Mesenchymal stem cell (in vitro differentiated cells and primary cell): ENCODE measurements at regions not wholly inside any gene's neighbourhood (a gene's known extent, or its start where the extent isn't known, plus 50 kb on each side); places are given as distances from the start of the nearest gene placed in this dataset.
"Not testable (repeated sequence)": the region's sequence is repeated elsewhere in the genome, so short reads cannot be mapped to it uniquely, and the experiment has no call there.

Experiments used
- DNase-seq: peaks from one replicate; pipeline ENCODE4 v3.0.0-alpha.2; 2013
- H2AFZ ChIP-seq: one replicate; pipeline ENCODE4 v1.6.1; 2013; ENCODE audit warnings: low read depth, mild to moderate bottlenecking, control low read depth, inconsistent platforms, low read length, moderate library complexity
- H2AK5ac ChIP-seq: 2 replicates; pipeline ENCODE4 v1.6.1; 2013; ENCODE audit warnings: low read length, moderate library complexity, mild to moderate bottlenecking, inconsistent platforms; ENCODE audit not compliant: severe bottlenecking
- H2BK120ac ChIP-seq: one replicate; pipeline ENCODE4 v1.6.1; 2013; ENCODE audit warnings: low read depth, mild to moderate bottlenecking, inconsistent platforms, low read length, moderate library complexity
- H2BK12ac ChIP-seq, 2 experiments: one replicate each; pipeline ENCODE4 v1.6.1; 2013; ENCODE audit warnings: inconsistent platforms in 2 of 2, low read length in 2 of 2, mild to moderate bottlenecking in 2 of 2, moderate library complexity in 2 of 2, control low read depth in 1 of 2
- H2BK15ac ChIP-seq: one replicate; pipeline ENCODE4 v1.6.1; 2013; ENCODE audit warnings: mild to moderate bottlenecking, low read depth, inconsistent platforms; ENCODE audit not compliant: poor library complexity, severe bottlenecking
- H2BK5ac ChIP-seq: 2 replicates; pipeline ENCODE4 v1.6.1; 2013; ENCODE audit warnings: low read depth, mild to moderate bottlenecking, low read length, control low read depth, inconsistent platforms; ENCODE audit not compliant: poor library complexity, severe bottlenecking
- H3K14ac ChIP-seq, 2 experiments: one replicate each; pipeline ENCODE4 v1.6.1; 2013; ENCODE audit warnings: inconsistent platforms in 2 of 2, low read length in 2 of 2, control low read depth in 1 of 2, mild to moderate bottlenecking in 1 of 2, moderate library complexity in 1 of 2
- H3K18ac ChIP-seq, 2 experiments: one replicate each; pipeline ENCODE4 v1.6.1; 2013; ENCODE audit warnings: inconsistent platforms in 2 of 2, low read length in 2 of 2, control low read depth in 1 of 2, low read depth in 1 of 2, mild to moderate bottlenecking in 1 of 2
- H3K23ac ChIP-seq, 2 experiments: one replicate each; pipeline ENCODE4 v1.6.1; 2013; ENCODE audit warnings: inconsistent platforms in 2 of 2, low read length in 2 of 2, mild to moderate bottlenecking in 2 of 2, moderate library complexity in 2 of 2, control low read depth in 1 of 2
- H3K27ac ChIP-seq: 2 replicates; pipeline ENCODE4 v1.5.1; 2013; ENCODE audit warnings: mild to moderate bottlenecking, moderate library complexity, low read length, control low read depth, inconsistent platforms; ENCODE audit not compliant: poor library complexity, severe bottlenecking
- H3K27me3 ChIP-seq, 2 experiments: 2 replicates each; pipeline versions ENCODE4 v1.6.1 to v1.7.0; 2013; ENCODE audit warnings: low read length in 2 of 2, mild to moderate bottlenecking in 2 of 2, moderate library complexity in 2 of 2, control low read depth in 1 of 2, inconsistent platforms in 1 of 2; ENCODE audit not compliant: control insufficient read depth in 1 of 2, insufficient read depth in 1 of 2
- H3K36me3 ChIP-seq, 2 experiments: 2 replicates each; pipeline versions ENCODE4 v1.6.1 to v1.7.0; 2013; ENCODE audit warnings: low read length in 2 of 2, control low read depth in 1 of 2, inconsistent platforms in 1 of 2, low read depth in 1 of 2, mild to moderate bottlenecking in 1 of 2; ENCODE audit not compliant: insufficient read depth in 2 of 2, control insufficient read depth in 1 of 2
- H3K4ac ChIP-seq, 2 experiments: one replicate each; pipeline ENCODE4 v1.6.1; 2013; ENCODE audit warnings: inconsistent platforms in 2 of 2, low read length in 2 of 2, mild to moderate bottlenecking in 2 of 2, moderate library complexity in 2 of 2, control low read depth in 1 of 2, low read depth in 1 of 2
- H3K4me1 ChIP-seq: 2 replicates; pipeline ENCODE4 v1.6.1; 2013; ENCODE audit warnings: low read depth, low read length, control low read depth; ENCODE audit not compliant: control insufficient read depth, insufficient read depth
- H3K4me2 ChIP-seq: 2 replicates; pipeline ENCODE4 v1.6.1; 2013; ENCODE audit warnings: low read length, mild to moderate bottlenecking, inconsistent platforms; ENCODE audit not compliant: poor library complexity, severe bottlenecking
- H3K4me3 ChIP-seq, 2 experiments: 2 replicates each; pipeline versions ENCODE4 v1.5.1 to v1.7.0; 2013; ENCODE audit warnings: low read length in 2 of 2, mild to moderate bottlenecking in 2 of 2, control low read depth in 1 of 2, low read depth in 1 of 2; ENCODE audit not compliant: insufficient read depth in 1 of 2
- H3K79me1 ChIP-seq: replicated peaks from 2 replicates; pipeline ENCODE4 v1.6.1; 2013; ENCODE audit warnings: mild to moderate bottlenecking, control low read depth, low read length, inconsistent platforms; ENCODE audit not compliant: poor library complexity, severe bottlenecking
- H3K9ac ChIP-seq: 2 replicates; pipeline ENCODE4 v1.7.0; 2013; ENCODE audit warnings: mild to moderate bottlenecking, low read length, moderate library complexity
- H3K9me3 ChIP-seq: 2 replicates; pipeline ENCODE4 v1.7.0; 2013; ENCODE audit warnings: mild to moderate bottlenecking, low read length; ENCODE audit not compliant: control insufficient read depth
- H4K8ac ChIP-seq: one replicate; pipeline ENCODE4 v1.6.1; 2013; ENCODE audit warnings: inconsistent platforms, mild to moderate bottlenecking, low read length, moderate library complexity
- H4K91ac ChIP-seq: one replicate; pipeline ENCODE4 v1.6.1; 2013; ENCODE audit warnings: mild to moderate bottlenecking, low read length, inconsistent platforms
- WGBS: methylation state at CpG from one replicate; pipeline ENCODE4 v1.1.7; 2013; ENCODE audit warnings: mixed read lengths; 5-methylcytosine and 5-hydroxymethylcytosine counted together

DNA sequence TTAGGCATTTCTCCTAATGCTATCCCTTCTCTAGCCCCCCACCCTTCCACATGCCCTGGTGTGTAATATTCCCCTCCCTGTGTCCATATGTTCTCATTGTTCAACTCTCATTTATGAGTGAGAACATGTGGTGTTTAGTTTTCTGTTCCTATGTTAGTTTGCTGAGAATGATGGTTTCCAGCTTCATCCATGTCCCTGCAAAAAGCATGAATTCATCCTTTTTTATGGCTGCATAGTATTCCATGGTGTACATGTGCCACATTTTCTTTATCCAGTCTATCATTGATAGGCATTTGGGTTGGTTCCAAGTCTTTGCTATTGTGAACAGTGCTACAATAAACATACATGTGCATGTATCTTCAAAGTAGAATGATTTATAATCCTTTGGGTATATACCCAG, 161.0 kb upstream of the ZNF644 start:
- H3K27me3 ChIP-seq, H3K36me3 ChIP-seq, H2BK120ac ChIP-seq, H2AFZ ChIP-seq, H3K79me1 ChIP-seq, H3K9me3 ChIP-seq, H4K91ac ChIP-seq, H4K8ac ChIP-seq, H3K9ac ChIP-seq, H3K4me2 ChIP-seq, H3K27ac ChIP-seq, DNase-seq, H3K4ac ChIP-seq, H2BK12ac ChIP-seq, H2AK5ac ChIP-seq, H3K4me3 ChIP-seq, H3K4me1 ChIP-seq, H3K18ac ChIP-seq, H3K14ac ChIP-seq, H2BK5ac ChIP-seq, H3K23ac ChIP-seq, H2BK15ac ChIP-seq: not testable (repeated sequence)

DNA sequence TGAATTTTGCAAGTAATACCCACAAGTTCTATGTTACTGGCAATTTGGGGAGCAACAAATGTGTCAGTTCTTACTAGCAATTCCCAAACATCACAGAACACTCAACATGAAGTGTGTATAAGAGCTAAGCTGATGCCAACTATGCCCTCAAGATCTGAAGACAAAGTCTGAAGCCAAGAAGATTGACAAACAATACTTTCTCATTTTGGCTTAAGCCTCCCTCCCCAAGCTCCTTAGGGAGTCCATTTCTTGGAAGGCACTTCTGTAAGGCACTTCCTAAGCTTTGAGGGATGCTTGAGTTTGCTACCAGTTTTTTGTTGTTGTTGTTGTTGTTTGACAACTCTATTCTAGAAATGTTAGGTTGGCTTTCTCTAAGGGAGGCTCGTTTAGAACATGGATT, 154.4 kb upstream of the ZNF644 start:
- DNase-seq = no peak
- no peak overlapping the region for H4K8ac ChIP-seq
- no peak overlapping the region for H3K4me3 ChIP-seq
- H3K27ac ChIP-seq = no peak overlapping the region
- no peak overlapping the region for H3K4ac ChIP-seq
- no peak overlapping the region for H3K14ac ChIP-seq
- no peak overlapping the region for H2AFZ ChIP-seq
- H3K23ac ChIP-seq = no peak overlapping the region
- no peak overlapping the region for H2BK120ac ChIP-seq
- no peak overlapping the region for H3K18ac ChIP-seq
- H2AK5ac ChIP-seq = no peak overlapping the region
- no CpG with 5 or more reads among the region's 1 CpG for WGBS
- H3K27me3 ChIP-seq = peaks cover 14 to 54% of the 10 kb centered on the region in 2 experiments
- no peak overlapping the region for H4K91ac ChIP-seq
- H3K36me3 ChIP-seq = no peaks in the 10 kb centered on the region
- H3K79me1 ChIP-seq = no peaks in the 10 kb centered on the region
- H2BK12ac ChIP-seq = no peak overlapping the region
- no peaks in the 10 kb centered on the region for H3K9me3 ChIP-seq
- H3K4me1 ChIP-seq = no peaks in the 10 kb centered on the region
- no peak overlapping the region for H2BK5ac ChIP-seq
- H2BK15ac ChIP-seq = no peak overlapping the region
- no peak overlapping the region for H3K4me2 ChIP-seq
- H3K9ac ChIP-seq = no peak overlapping the region

DNA sequence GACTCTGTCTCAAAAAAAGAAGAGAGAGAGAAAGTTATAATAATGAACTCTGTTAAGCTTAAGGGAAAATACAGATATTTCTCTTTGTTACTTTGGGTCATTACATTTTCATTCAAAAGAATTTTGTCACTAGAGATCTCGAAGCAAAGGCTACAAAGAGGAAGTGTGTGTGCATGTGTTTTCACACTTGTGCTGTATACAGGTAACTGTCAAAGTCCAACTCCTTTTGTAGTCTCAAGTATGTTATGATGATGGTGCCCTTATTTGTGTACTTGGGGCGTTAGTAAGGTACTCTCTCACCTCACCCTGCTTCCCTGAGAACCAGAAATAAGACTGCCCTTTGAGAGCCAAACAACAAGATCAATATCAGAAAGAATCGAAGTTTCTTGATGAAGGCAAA, 152.9 kb upstream of the ZNF644 start:
- Histone ChIP-seq H3K14ac (no peak overlapping the region), H2AK5ac (no peak overlapping the region), H3K4me2 (no peak overlapping the region), H2BK120ac (no peak overlapping the region), H2AFZ (no peak overlapping the region), H3K9ac (no peak overlapping the region), H3K36me3 (no peaks in the 10 kb centered on the region), H3K4me3 (no peak overlapping the region), H4K91ac (no peak overlapping the region), H3K9me3 (no peaks in the 10 kb centered on the region), H3K27me3 (peaks cover 14 to 54% of the 10 kb centered on the region in 2 experiments), H3K23ac (no peak overlapping the region), H3K27ac (no peak overlapping the region), H2BK15ac (no peak overlapping the region), H2BK5ac (no peak overlapping the region), H3K18ac (no peak overlapping the region), H4K8ac (no peak overlapping the region), H3K4ac (no peak overlapping the region), H3K4me1 (no peaks in the 10 kb centered on the region), H3K79me1 (no peaks in the 10 kb centered on the region), H2BK12ac (no peak overlapping the region)
- WGBS = 56% methylated on average over 1 of the region's 3 CpGs
- no peak for DNase-seq

DNA sequence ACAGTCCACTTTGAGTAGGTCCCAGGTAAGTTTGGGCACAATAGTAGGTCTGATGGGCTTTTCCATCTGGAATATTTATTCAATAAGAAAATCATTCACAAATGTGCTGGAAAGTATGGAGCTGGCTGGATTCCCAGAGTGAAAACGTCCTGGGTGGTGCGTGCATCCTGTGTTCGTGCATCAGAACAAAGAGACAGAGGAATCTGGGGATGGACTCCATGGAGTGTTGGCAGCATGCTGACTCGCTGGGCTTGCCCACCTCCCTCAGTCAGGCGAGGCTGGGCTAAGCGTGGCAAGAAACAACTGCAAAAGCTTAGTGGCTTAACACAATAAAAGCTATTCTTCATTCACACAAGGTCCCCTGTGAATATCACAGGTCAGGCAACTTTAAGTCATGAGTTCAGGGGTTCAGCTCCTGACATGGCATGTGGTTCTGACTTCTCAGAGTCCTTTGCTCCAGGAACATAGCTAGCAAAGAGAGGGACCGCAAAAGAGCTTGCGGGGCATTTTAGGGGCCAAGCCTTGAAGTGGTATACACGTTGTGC, 151.6 kb upstream of the ZNF644 start:
- WGBS = 85% methylated on average over 9 of the region's 9 CpGs

More for the DNA sequence above, 151.6 kb upstream of the ZNF644 start:
- H4K8ac ChIP-seq = no peak overlapping the region
- DNase-seq = no peak
- H3K4ac ChIP-seq = no peak overlapping the region
- H3K4me1 ChIP-seq = no peaks in the 10 kb centered on the region
- H3K4me3 ChIP-seq = no peak overlapping the region
- H3K4me2 ChIP-seq = no peak overlapping the region
- no peak overlapping the region for H2AK5ac ChIP-seq
- no peak overlapping the region for H2BK120ac ChIP-seq
- no peak overlapping the region for H3K27ac ChIP-seq
- no peaks in the 10 kb centered on the region for H3K9me3 ChIP-seq
- H3K18ac ChIP-seq = no peak overlapping the region
- no peaks in the 10 kb centered on the region for H3K36me3 ChIP-seq
- H4K91ac ChIP-seq = no peak overlapping the region
- no peak overlapping the region for H3K9ac ChIP-seq
- no peak overlapping the region for H3K14ac ChIP-seq
- peaks cover 14 to 54% of the 10 kb centered on the region in 2 experiments for H3K27me3 ChIP-seq
- H3K23ac ChIP-seq = no peak overlapping the region
- H3K79me1 ChIP-seq = no peaks in the 10 kb centered on the region
- no peak overlapping the region for H2BK5ac ChIP-seq
- H2BK12ac ChIP-seq = no peak overlapping the region
- H2BK15ac ChIP-seq = no peak overlapping the region
- H2AFZ ChIP-seq = no peak overlapping the region
